MM.1S (cell line): ENCODE measurements at regions not wholly inside any gene's neighbourhood (a gene's known extent, or its start where the extent isn't known, plus 50 kb on each side); places are given as distances from the start of the nearest gene placed in this dataset.

ENCODE experiments used
- EZH2 ChIP-seq: fragments of 300-600 bp; sonication (generic); optimal IDR thresholded peaks from 2 replicates; pipeline ENCODE3; 2017; ENCODE audit warnings: low read depth, mild to moderate bottlenecking, antibody characterized with exemption, low read length, mixed read lengths
- EZH2phosphoT487 ChIP-seq: fragments of 300-600 bp; sonication (generic); IDR thresholded peaks from 2 replicates; pipeline ENCODE4 v1.6.1; 2018; ENCODE audit warnings: antibody characterized with exemption, low read length
- TF ChIP-seq, protein P1 (sequence below): fragments of 300-600 bp; sonication (generic); IDR thresholded peaks from 2 replicates; pipeline ENCODE4 v1.5.1; 2016; ENCODE audit warnings: antibody characterized with exemption, low read length, mixed read lengths

DNA sequence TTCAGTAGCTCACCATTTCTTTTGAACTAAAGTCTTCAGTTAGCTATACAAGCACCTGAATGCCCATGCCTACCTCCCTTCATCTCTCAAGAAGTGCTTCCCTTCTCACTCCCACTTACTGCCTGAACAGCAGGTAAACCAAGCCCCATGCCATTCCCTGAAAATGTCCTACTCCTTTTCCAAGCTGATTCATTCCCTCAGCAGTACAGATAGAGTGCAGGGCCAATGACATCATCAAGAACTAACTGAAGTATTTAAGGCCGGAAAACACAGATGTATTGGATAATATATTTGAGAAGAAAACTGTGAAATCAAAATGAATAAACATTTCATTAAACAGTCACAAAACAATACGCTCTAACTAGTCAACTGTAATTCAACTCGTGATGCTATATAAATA is 478.8 kb upstream of the CDH11 start:
- TF ChIP-seq, protein P1, sequence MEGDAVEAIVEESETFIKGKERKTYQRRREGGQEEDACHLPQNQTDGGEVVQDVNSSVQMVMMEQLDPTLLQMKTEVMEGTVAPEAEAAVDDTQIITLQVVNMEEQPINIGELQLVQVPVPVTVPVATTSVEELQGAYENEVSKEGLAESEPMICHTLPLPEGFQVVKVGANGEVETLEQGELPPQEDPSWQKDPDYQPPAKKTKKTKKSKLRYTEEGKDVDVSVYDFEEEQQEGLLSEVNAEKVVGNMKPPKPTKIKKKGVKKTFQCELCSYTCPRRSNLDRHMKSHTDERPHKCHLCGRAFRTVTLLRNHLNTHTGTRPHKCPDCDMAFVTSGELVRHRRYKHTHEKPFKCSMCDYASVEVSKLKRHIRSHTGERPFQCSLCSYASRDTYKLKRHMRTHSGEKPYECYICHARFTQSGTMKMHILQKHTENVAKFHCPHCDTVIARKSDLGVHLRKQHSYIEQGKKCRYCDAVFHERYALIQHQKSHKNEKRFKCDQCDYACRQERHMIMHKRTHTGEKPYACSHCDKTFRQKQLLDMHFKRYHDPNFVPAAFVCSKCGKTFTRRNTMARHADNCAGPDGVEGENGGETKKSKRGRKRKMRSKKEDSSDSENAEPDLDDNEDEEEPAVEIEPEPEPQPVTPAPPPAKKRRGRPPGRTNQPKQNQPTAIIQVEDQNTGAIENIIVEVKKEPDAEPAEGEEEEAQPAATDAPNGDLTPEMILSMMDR: no peak
- TF ChIP-seq EZH2phosphoT487: no peak
- no peak for TF ChIP-seq EZH2
